GM23248 (cell line): ENCODE measurements at regions not wholly inside any gene's neighbourhood (a gene's known extent, or its start where the extent isn't known, plus 50 kb on each side); places are given as distances from the start of the nearest gene placed in this dataset.

Experiments used
- DNase-seq: peaks from one replicate; pipeline ENCODE4 v3.0.0-alpha.2; 2015
- H2AFZ ChIP-seq: fragments of 200-600 bp; sonication (generic); 2 replicates; pipeline ENCODE4 v1.6.1; 2016; ENCODE audit warnings: antibody characterized with exemption
- H3F3A ChIP-seq: fragments of 200-600 bp; sonication (generic); 2 replicates; pipeline ENCODE4 v1.6.1; 2016; ENCODE audit warnings: mild to moderate bottlenecking, antibody characterized with exemption, mixed run types; ENCODE audit not compliant: insufficient read depth
- H3K27ac ChIP-seq: fragments of 200-600 bp; sonication (generic); 2 replicates; pipeline ENCODE4 v1.5.1; 2016; ENCODE audit warnings: mild to moderate bottlenecking
- H3K27me3 ChIP-seq: fragments of 200-600 bp; sonication (generic); replicated peaks from 2 replicates; pipeline ENCODE4 v1.6.1; 2016; ENCODE audit warnings: mild to moderate bottlenecking; ENCODE audit not compliant: insufficient read depth
- H3K36me3 ChIP-seq: fragments of 200-600 bp; sonication (generic); 2 replicates; pipeline ENCODE4 v1.6.1; 2016; ENCODE audit warnings: low read depth, mild to moderate bottlenecking
- H3K4me1 ChIP-seq: fragments of 200-600 bp; sonication (generic); 2 replicates; pipeline ENCODE4 v1.6.1; 2016; ENCODE audit warnings: mild to moderate bottlenecking; ENCODE audit not compliant: insufficient read depth
- H3K4me2 ChIP-seq: fragments of 200-600 bp; sonication (generic); one replicate; pipeline ENCODE4 v1.6.1; 2016; ENCODE audit warnings: mild to moderate bottlenecking; ENCODE audit not compliant: unreplicated experiment
- H3K4me3 ChIP-seq: fragments of 200-600 bp; sonication (generic); 2 replicates; pipeline ENCODE4 v1.5.1; 2016; ENCODE audit warnings: mild to moderate bottlenecking
- H3K79me2 ChIP-seq: fragments of 200-600 bp; sonication (generic); 2 replicates; pipeline ENCODE4 v1.6.1; 2016; ENCODE audit warnings: mild to moderate bottlenecking; ENCODE audit not compliant: insufficient read depth
- H3K9ac ChIP-seq: fragments of 200-600 bp; sonication (generic); 2 replicates; pipeline ENCODE4 v1.6.1; 2016; ENCODE audit warnings: mild to moderate bottlenecking
- H3K9me2 ChIP-seq: fragments of 200-600 bp; sonication (generic); 2 replicates; pipeline ENCODE4 v1.6.1; 2016; ENCODE audit warnings: mixed run types, mild to moderate bottlenecking, moderate library complexity; ENCODE audit not compliant: insufficient read depth
- H3K9me3 ChIP-seq: fragments of 200-600 bp; sonication (generic); one replicate; pipeline ENCODE4 v1.6.1; 2017; ENCODE audit warnings: low read depth
- H4K20me1 ChIP-seq: fragments of 200-600 bp; sonication (generic); 2 replicates; pipeline ENCODE4 v1.6.0; 2016; ENCODE audit not compliant: insufficient read depth
- EZH2 ChIP-seq: fragments of 200-600 bp; sonication (generic); IDR thresholded peaks from 2 replicates; pipeline ENCODE4 v1.6.1; 2018; ENCODE audit warnings: antibody characterized with exemption, mild to moderate bottlenecking; ENCODE audit not compliant: insufficient read depth, poor library complexity, severe bottlenecking
- EZH2phosphoT487 ChIP-seq: fragments of 200-600 bp; sonication (generic); IDR thresholded peaks from 2 replicates; pipeline ENCODE4 v1.6.1; 2018; ENCODE audit warnings: antibody characterized with exemption, moderate library complexity, mild to moderate bottlenecking, low read depth; ENCODE audit not compliant: insufficient read depth
- WGBS, 2 experiments: methylation state at CpG; one replicate each; pipeline ENCODE4 v1.1.6; 2015 to 2017; ENCODE audit warnings: low lambda C conversion rate in 2 of 2, low coverage in 1 of 2; ENCODE audit errors: missing lambda C conversion rate in 2 of 2; 5-methylcytosine and 5-hydroxymethylcytosine counted together
- in situ Hi-C: fragments of 300-500 bp; cut with MboI; formaldehyde crosslinking; loops from 2 replicates; pipeline ENCODE4 v1.15.0; 2020

DNA sequence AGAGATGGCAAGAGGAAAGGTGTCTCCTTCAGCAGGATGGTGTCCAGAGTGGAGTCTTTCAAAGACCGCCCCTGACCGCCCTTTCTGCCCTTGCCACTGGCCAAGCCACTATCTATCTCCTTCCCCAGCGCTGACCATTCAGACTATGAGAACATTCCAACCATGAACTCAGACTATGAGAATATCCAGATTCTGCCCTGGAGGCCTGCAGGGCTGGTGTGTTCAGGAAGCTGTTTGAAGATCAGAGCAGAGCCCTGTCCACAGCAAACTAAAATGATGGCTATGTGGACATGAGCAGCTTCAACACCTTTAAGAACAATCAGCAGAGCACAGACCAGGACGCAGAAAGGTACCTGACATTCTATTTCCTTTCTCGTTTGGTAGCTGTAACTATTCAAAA is 57.3 kb upstream of the WNT7A start:
- no peaks in the 10 kb centered on the region for H3F3A ChIP-seq
- H3K36me3 ChIP-seq = no peaks in the 10 kb centered on the region
- WGBS, 2 experiments = 36 to 37% methylated on average over 5 of the region's 5 CpGs
- no peaks in the 10 kb centered on the region for H3K27me3 ChIP-seq
- H3K4me2 ChIP-seq = no peak overlapping the region
- H3K9me3 ChIP-seq = no peaks in the 10 kb centered on the region
- DNase-seq = no peak
- H2AFZ ChIP-seq = no peak overlapping the region
- no peaks in the 10 kb centered on the region for H3K9me2 ChIP-seq
- H3K27ac ChIP-seq = no peak overlapping the region
- in situ Hi-C loops = no loop called here
- H3K4me1 ChIP-seq = no peaks in the 10 kb centered on the region
- H3K9ac ChIP-seq = no peak overlapping the region
- no peaks in the 10 kb centered on the region for H3K79me2 ChIP-seq
- H3K4me3 ChIP-seq = no peak overlapping the region
- no peak for TF ChIP-seq EZH2phosphoT487
- no peak for TF ChIP-seq EZH2
- no peaks in the 10 kb centered on the region for H4K20me1 ChIP-seq

GRCh38 chr3:13935494-13936094 is 55.7 kb upstream of the WNT7A start:
- WGBS, 2 experiments = 45 to 51% methylated on average over 3 to 7 of the region's 7 CpGs
- Histone ChIP-seq H3K9me3 (no peaks in the 10 kb centered on the region), H4K20me1 (no peaks in the 10 kb centered on the region), H3K9ac (no peak overlapping the region), H3K9me2 (no peaks in the 10 kb centered on the region), H3K27ac (no peak overlapping the region), H3K4me3 (no peak overlapping the region), H3K36me3 (no peaks in the 10 kb centered on the region), H3K4me2 (no peak overlapping the region), H3K79me2 (no peaks in the 10 kb centered on the region), H2AFZ (no peak overlapping the region), H3K4me1 (no peaks in the 10 kb centered on the region), H3K27me3 (no peaks in the 10 kb centered on the region), H3F3A (no peaks in the 10 kb centered on the region)
- TF ChIP-seq EZH2phosphoT487 = no peak
- no peak for TF ChIP-seq EZH2
- in situ Hi-C loops = no loop called here
- DNase-seq = no peak

GRCh38 chr3:13934813-13935212 is 54.9 kb upstream of the WNT7A start:
- no peaks in the 10 kb centered on the region for H4K20me1 ChIP-seq
- no peak overlapping the region for H3K4me2 ChIP-seq
- H3K4me3 ChIP-seq = no peak overlapping the region
- no peaks in the 10 kb centered on the region for H3F3A ChIP-seq
- no peaks in the 10 kb centered on the region for H3K79me2 ChIP-seq
- in situ Hi-C loops = no loop called here
- DNase-seq = no peak
- no peak overlapping the region for H3K9ac ChIP-seq
- no peaks in the 10 kb centered on the region for H3K9me2 ChIP-seq
- no peaks in the 10 kb centered on the region for H3K36me3 ChIP-seq
- H3K27ac ChIP-seq = no peak overlapping the region
- no peaks in the 10 kb centered on the region for H3K4me1 ChIP-seq
- H3K27me3 ChIP-seq = no peaks in the 10 kb centered on the region
- no peak overlapping the region for H2AFZ ChIP-seq
- 68 to 70% methylated on average over 9 of the region's 9 CpGs for WGBS, 2 experiments
- H3K9me3 ChIP-seq = no peaks in the 10 kb centered on the region
- no peak for TF ChIP-seq EZH2
- TF ChIP-seq EZH2phosphoT487 = no peak

DNA sequence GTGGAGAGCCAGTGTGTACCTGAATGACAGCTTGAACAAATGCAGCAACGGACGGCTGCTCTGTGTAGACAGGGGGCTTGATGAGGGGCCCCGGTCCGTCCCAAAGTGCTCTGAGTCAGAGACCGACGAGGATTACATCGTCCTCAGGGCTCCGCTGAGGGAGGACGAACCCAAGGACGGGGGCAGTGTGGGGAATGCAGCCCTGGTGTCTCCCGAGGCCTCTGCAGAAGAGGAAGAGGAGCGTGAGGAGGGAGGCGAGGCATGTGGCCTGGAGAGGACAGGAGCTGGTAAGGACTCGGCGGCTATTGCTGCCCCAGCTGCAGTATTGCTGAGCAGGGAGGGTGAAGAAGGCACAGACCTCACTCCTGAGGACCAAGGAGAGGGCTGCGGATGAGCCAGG is 54.4 kb upstream of the WNT7A start:
- WGBS, 2 experiments = 76 to 80% methylated on average over 14 to 16 of the region's 16 CpGs
- TF ChIP-seq EZH2 (no peak), EZH2phosphoT487 (no peak)
- no peaks in the 10 kb centered on the region for H4K20me1 ChIP-seq
- no peaks in the 10 kb centered on the region for H3K36me3 ChIP-seq
- no peak overlapping the region for H3K4me2 ChIP-seq
- no peaks in the 10 kb centered on the region for H3K4me1 ChIP-seq
- no peak for DNase-seq
- no peak overlapping the region for H3K27ac ChIP-seq
- no peaks in the 10 kb centered on the region for H3F3A ChIP-seq
- H3K79me2 ChIP-seq = no peaks in the 10 kb centered on the region
- no peaks in the 10 kb centered on the region for H3K9me2 ChIP-seq
- H3K27me3 ChIP-seq = no peaks in the 10 kb centered on the region
- in situ Hi-C loops = no loop called here
- no peak overlapping the region for H2AFZ ChIP-seq
- no peaks in the 10 kb centered on the region for H3K9me3 ChIP-seq
- H3K4me3 ChIP-seq = no peak overlapping the region
- no peak overlapping the region for H3K9ac ChIP-seq
